Upper lobe of right lung (tissue), 1 donor: ENCODE measurements at regions not wholly inside any gene's neighbourhood (a gene's known extent, or its start where the extent isn't known, plus 50 kb on each side); places are given as distances from the start of the nearest gene placed in this dataset.

Experiments
- ATAC-seq: fragments of 200-7000 bp; cut with Tn5 transposase; one replicate; pipeline ENCODE4 v1.9.1; 2020; ENCODE audit warnings: mild to moderate bottlenecking, moderate library complexity
- DNase-seq: peaks from one replicate; pipeline ENCODE4 v3.0.0-alpha.2; 2020
- H3K27ac ChIP-seq: fragments of 200-600 bp; one replicate; pipeline ENCODE4 v1.8.0; 2022
- H3K27me3 ChIP-seq: fragments of 200-600 bp; one replicate; pipeline ENCODE4 v1.8.0; 2022; ENCODE audit warnings: mild to moderate bottlenecking
- H3K36me3 ChIP-seq: fragments of 200-600 bp; one replicate; pipeline ENCODE4 v1.8.0; 2022
- H3K4me1 ChIP-seq: fragments of 200-600 bp; one replicate; pipeline ENCODE4 v1.8.0; 2022
- H3K4me3 ChIP-seq: fragments of 200-600 bp; one replicate; pipeline ENCODE4 v1.8.0; 2022; ENCODE audit warnings: mild to moderate bottlenecking
- H3K9me3 ChIP-seq: fragments of 200-600 bp; one replicate; pipeline ENCODE4 v1.8.0; 2022
- CTCF ChIP-seq: fragments of 200-600 bp; IDR thresholded peaks from one replicate; pipeline ENCODE4 v1.8.0; 2022; ENCODE audit warnings: antibody characterized with exemption
- intact Hi-C: fragments of 100-400 bp; cut with DNase I; formaldehyde crosslinking; loops from one replicate; pipeline ENCODE4 v1.11.0; 2022
- donor health status: DM: no; HTN: yes; CAD: no; lungs with severe emphysema.

- intact Hi-C loops = no loop called here
- Histone ChIP-seq H3K27ac (no peak overlapping the region), H3K4me1 (no peaks in the 10 kb centered on the region), H3K27me3 (no peaks in the 10 kb centered on the region), H3K4me3 (no peak overlapping the region), H3K9me3 (no peaks in the 10 kb centered on the region), H3K36me3 (no peaks in the 10 kb centered on the region)
- TF ChIP-seq CTCF = no peak
- ATAC-seq = no peak
- DNase-seq = no peak
These were observed 158.4 kb upstream of the GRIP1 start for GRCh38 chr12:66837311-66837627.

- TF ChIP-seq CTCF = no peak
- intact Hi-C loops = no loop called here
- ATAC-seq (no peak), DNase-seq (no peak)
- no peak overlapping the region for H3K4me3 ChIP-seq
- H3K36me3 ChIP-seq = no peaks in the 10 kb centered on the region
- no peak overlapping the region for H3K27ac ChIP-seq
- H3K27me3 ChIP-seq = no peaks in the 10 kb centered on the region
- no peaks in the 10 kb centered on the region for H3K4me1 ChIP-seq
- H3K9me3 ChIP-seq = no peaks in the 10 kb centered on the region
These were observed 159.5 kb upstream of the GRIP1 start for GRCh38 chr12:66838366-66838765.

GRCh38 chr12:66848967-66849366, 170.1 kb upstream of the GRIP1 start:
- H3K27me3 ChIP-seq = no peaks in the 10 kb centered on the region
- TF ChIP-seq CTCF = no peak
- no peaks in the 10 kb centered on the region for H3K4me1 ChIP-seq
- no peaks in the 10 kb centered on the region for H3K9me3 ChIP-seq
- no peak overlapping the region for H3K27ac ChIP-seq
- no peak for DNase-seq
- no peaks in the 10 kb centered on the region for H3K36me3 ChIP-seq
- intact Hi-C loops = no loop called here
- H3K4me3 ChIP-seq = no peak overlapping the region
- ATAC-seq = no peak

GRCh38 chr12:66851134-66851533, 172.3 kb upstream of the GRIP1 start:
- H3K4me3 ChIP-seq = no peak overlapping the region
- H3K27me3 ChIP-seq = no peaks in the 10 kb centered on the region
- H3K27ac ChIP-seq = no peak overlapping the region
- H3K36me3 ChIP-seq = no peaks in the 10 kb centered on the region
- intact Hi-C loops = no loop called here
- no peak for TF ChIP-seq CTCF
- ATAC-seq (no peak), DNase-seq (no peak)
- no peaks in the 10 kb centered on the region for H3K9me3 ChIP-seq
- no peaks in the 10 kb centered on the region for H3K4me1 ChIP-seq

GRCh38 chr12:66852091-66852490, 173.2 kb upstream of the GRIP1 start:
- ATAC-seq = no peak
- Histone ChIP-seq H3K36me3 (no peaks in the 10 kb centered on the region), H3K9me3 (no peaks in the 10 kb centered on the region), H3K27me3 (no peaks in the 10 kb centered on the region), H3K4me3 (no peak overlapping the region), H3K27ac (no peak overlapping the region), H3K4me1 (no peaks in the 10 kb centered on the region)
- no peak for DNase-seq
- TF ChIP-seq CTCF = no peak
- intact Hi-C loops = no loop called here

GRCh38 chr12:66852765-66853164, 173.9 kb upstream of the GRIP1 start:
- no peaks in the 10 kb centered on the region for H3K4me1 ChIP-seq
- no peaks in the 10 kb centered on the region for H3K27me3 ChIP-seq
- H3K27ac ChIP-seq = no peak overlapping the region
- no peak for DNase-seq
- H3K9me3 ChIP-seq = no peaks in the 10 kb centered on the region
- H3K4me3 ChIP-seq = no peak overlapping the region
- TF ChIP-seq CTCF = no peak
- no peak for ATAC-seq
- intact Hi-C loops = no loop called here
- no peaks in the 10 kb centered on the region for H3K36me3 ChIP-seq
